GM23338 (cell line): ENCODE measurements at regions not wholly inside any gene's neighbourhood (a gene's known extent, or its start where the extent isn't known, plus 50 kb on each side); places are given as distances from the start of the nearest gene placed in this dataset.

Experiments used
- ATAC-seq: fragments of 200-7000 bp; cut with Tn5 transposase; 3 replicates; pipeline ENCODE4 v1.9.1; 2020
- DNase-seq: peaks from one replicate; pipeline ENCODE4 v3.0.0-alpha.2; 2015; ENCODE audit warnings: low spot score
- H2AFZ ChIP-seq: fragments of 200-600 bp; sonication (generic); 2 replicates; pipeline ENCODE4 v1.8.0; 2016; ENCODE audit warnings: antibody characterized with exemption, mild to moderate bottlenecking, moderate library complexity
- H3F3A ChIP-seq: fragments of 200-600 bp; sonication (generic); replicated peaks from 2 replicates; pipeline ENCODE4 v1.8.0; 2017; ENCODE audit warnings: antibody characterized with exemption, mixed run types, low read depth
- H3K27ac ChIP-seq: fragments of 200-600 bp; sonication (generic); 2 replicates; pipeline ENCODE4 v1.6.1; 2016; ENCODE audit warnings: low read depth
- H3K27me3 ChIP-seq: fragments of 200-600 bp; sonication (generic); 2 replicates; pipeline ENCODE4 v1.8.0; 2016; ENCODE audit warnings: mild to moderate bottlenecking, mixed run types, moderate library complexity; ENCODE audit not compliant: insufficient read depth
- H3K36me3 ChIP-seq: fragments of 200-600 bp; sonication (generic); 2 replicates; pipeline ENCODE4 v1.8.0; 2016; ENCODE audit warnings: mild to moderate bottlenecking; ENCODE audit not compliant: insufficient read depth
- H3K4me1 ChIP-seq: fragments of 200-600 bp; sonication (generic); 2 replicates; pipeline ENCODE4 v1.8.0; 2016; ENCODE audit warnings: mild to moderate bottlenecking, moderate library complexity; ENCODE audit not compliant: insufficient read depth
- H3K4me2 ChIP-seq: fragments of 200-600 bp; sonication (generic); 2 replicates; pipeline ENCODE4 v1.7.1; 2017; ENCODE audit warnings: mixed run types
- H3K4me3 ChIP-seq: fragments of 200-600 bp; sonication (generic); 2 replicates; pipeline ENCODE4 v1.6.1; 2016; ENCODE audit warnings: mixed run types
- H3K79me2 ChIP-seq: fragments of 200-600 bp; sonication (generic); replicated peaks from 2 replicates; pipeline ENCODE4 v1.8.0; 2017; ENCODE audit warnings: mild to moderate bottlenecking; ENCODE audit not compliant: insufficient read depth
- H3K9me2 ChIP-seq: fragments of 200-600 bp; sonication (generic); 2 replicates; pipeline ENCODE4 v1.8.0; 2017; ENCODE audit not compliant: insufficient read depth
- H4K20me1 ChIP-seq: fragments of 200-600 bp; sonication (generic); replicated peaks from 2 replicates; pipeline ENCODE4 v1.8.0; 2017; ENCODE audit warnings: mild to moderate bottlenecking; ENCODE audit not compliant: insufficient read depth
- H3K27ac Mint-ChIP-seq: 2 replicates; pipeline ENCODE4 v1.8.0; 2020; ENCODE audit warnings: inconsistent platforms, mild to moderate bottlenecking, moderate library complexity, mixed read lengths
- H3K27me3 Mint-ChIP-seq: 3 replicates; pipeline ENCODE4 v1.8.0; 2022; ENCODE audit warnings: low read depth, mild to moderate bottlenecking, moderate library complexity, mixed read lengths, inconsistent platforms; ENCODE audit not compliant: insufficient read depth, poor library complexity
- H3K36me3 Mint-ChIP-seq: 3 replicates; pipeline ENCODE4 v1.8.0; 2021; ENCODE audit warnings: low read depth, mild to moderate bottlenecking, inconsistent platforms, moderate library complexity, mixed read lengths
- H3K4me1 Mint-ChIP-seq: 3 replicates; pipeline ENCODE4 v1.8.0; 2020; ENCODE audit warnings: mild to moderate bottlenecking, inconsistent platforms, mixed read lengths
- H3K4me3 Mint-ChIP-seq: 3 replicates; pipeline ENCODE4 v1.8.0; 2021; ENCODE audit warnings: moderate library complexity, mild to moderate bottlenecking, inconsistent platforms, mixed read lengths
- H3K9me3 Mint-ChIP-seq: 3 replicates; pipeline ENCODE4 v1.8.0; 2020; ENCODE audit warnings: moderate library complexity, mild to moderate bottlenecking, inconsistent platforms, mixed read lengths
- CTCF ChIP-seq, 2 experiments: fragments of 200-600 bp in 1 of 2; sonication (generic) in 1 of 2; conservative IDR thresholded peaks; 2 replicates each; pipeline versions ENCODE4 v1.5.1 to v1.6.1; 2016 to 2017; ENCODE audit warnings: antibody characterized with exemption in 2 of 2, low read depth in 2 of 2, mild to moderate bottlenecking in 2 of 2, moderate library complexity in 1 of 2
- EZH2 ChIP-seq: fragments of 200-600 bp; sonication (generic); IDR thresholded peaks from one replicate; pipeline ENCODE4 v1.8.0; 2017; ENCODE audit warnings: antibody characterized with exemption, mild to moderate bottlenecking, low read depth; ENCODE audit not compliant: unreplicated experiment
- JUNB ChIP-seq: IDR thresholded peaks from one replicate; pipeline ENCODE4 v1.6.1; 2016; ENCODE audit warnings: antibody characterized with exemption; ENCODE audit not compliant: unreplicated experiment
- NANOG ChIP-seq: IDR thresholded peaks from 2 replicates; pipeline ENCODE4 v1.6.1; 2016; ENCODE audit warnings: antibody characterized with exemption, borderline replicate concordance
- ZNF114 ChIP-seq: fragments of 250-450 bp; sonication (Bioruptor Pico); IDR thresholded peaks from 2 replicates; pipeline ENCODE4 v1.5.0; 2020; ENCODE audit warnings: mild to moderate bottlenecking, moderate library complexity
- ZNF331 ChIP-seq: fragments of 250-450 bp; sonication (Bioruptor Pico); IDR thresholded peaks from 2 replicates; pipeline ENCODE4 v1.5.0; 2020; ENCODE audit warnings: low read depth, mild to moderate bottlenecking, moderate library complexity
- ZNF462 ChIP-seq: fragments of 250-450 bp; sonication (Bioruptor Pico); IDR thresholded peaks from 2 replicates; pipeline ENCODE4 v1.5.0; 2020; ENCODE audit warnings: mild to moderate bottlenecking, moderate library complexity

GRCh38 chr19:31516756-31517155 lies 167.5 kb upstream of the TSHZ3 start:
- peaks cover 11% of the 10 kb centered on the region; the same call in 2 of the 3 replicates for H3K4me1 Mint-ChIP-seq
- TF ChIP-seq CTCF (conservative IDR thresholded peaks at IDR 0.05; ENCODE audit: low read depth in 2 of 2) = no peak
- TF ChIP-seq JUNB = no peak
- no peak for TF ChIP-seq EZH2
- no peak for TF ChIP-seq ZNF462 (CRISPR knock-in tag)
- TF ChIP-seq ZNF114 = no peak
- no peak for TF ChIP-seq ZNF331 (CRISPR knock-in tag)
- no peak for TF ChIP-seq NANOG
- ATAC-seq (peak; percentile 53), DNase-seq (peak; percentile 16)
- Histone ChIP-seq H3K36me3 (peaks cover 3% of the 10 kb centered on the region; the same call in 1 of the 2 replicates), H3K4me3 (no peak overlapping the region), H3K27ac (no peak overlapping the region), H4K20me1 (no peaks in the 10 kb centered on the region), H3K4me1 (peaks cover 8% of the 10 kb centered on the region), H3K79me2 (no peaks in the 10 kb centered on the region), H3F3A (no peaks in the 10 kb centered on the region), H3K9me2 (0 out of 2 replicates have a peak, but pooled peaks cover 4% of the 10 kb centered on the region), H3K27me3 (no peaks in the 10 kb centered on the region), H2AFZ (peak overlapping the region; percentile 80; the same call in 1 of the 2 replicates), H3K4me2 (no peak overlapping the region)
- no peaks in the 10 kb centered on the region for H3K36me3 Mint-ChIP-seq
- peaks cover 1% of the 10 kb centered on the region for H3K27me3 Mint-ChIP-seq
- H3K4me3 Mint-ChIP-seq = no peak overlapping the region
- H3K27ac Mint-ChIP-seq = no peak overlapping the region
- peaks cover 6% of the 10 kb centered on the region; the same call in 1 of the 3 replicates for H3K9me3 Mint-ChIP-seq
